OCI-LY3 (cell line): ENCODE measurements at regions not wholly inside any gene's neighbourhood (a gene's known extent, or its start where the extent isn't known, plus 50 kb on each side); places are given as distances from the start of the nearest gene placed in this dataset.

Source experiments
- EZH2phosphoT487 ChIP-seq: fragments of 200-600 bp; shearing (Covaris generic); IDR thresholded peaks from 2 replicates; pipeline ENCODE4 v1.6.1; 2018; ENCODE audit warnings: antibody characterized with exemption, mixed run types, low read depth
- TF ChIP-seq, protein P1 (sequence below): fragments of 200-600, 300-600 bp; sonication (generic); IDR thresholded peaks from 2 replicates; pipeline ENCODE4 v1.5.1; 2014; ENCODE audit warnings: antibody characterized with exemption, low read length, low read depth

DNA sequence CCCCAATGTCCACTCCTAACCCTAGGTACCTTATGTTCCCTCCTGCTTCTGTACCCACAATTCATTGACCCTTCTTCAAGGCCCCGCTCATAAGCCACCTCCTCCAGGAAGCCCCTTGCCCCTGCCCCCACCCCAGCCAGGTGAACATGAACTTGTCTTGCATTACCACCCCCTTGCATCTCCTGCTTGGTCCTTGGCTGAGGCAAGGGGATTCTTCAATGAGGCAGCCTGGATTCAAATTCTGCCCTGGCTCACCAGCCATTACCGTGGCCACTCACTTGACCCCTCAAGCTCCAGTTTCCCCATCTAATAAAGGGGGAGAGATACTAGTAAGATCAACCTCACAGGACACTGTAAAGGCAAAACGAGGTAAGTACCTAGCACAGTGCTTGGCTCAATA is 193.1 kb downstream of the DICER1 start:
- TF ChIP-seq, protein P1, sequence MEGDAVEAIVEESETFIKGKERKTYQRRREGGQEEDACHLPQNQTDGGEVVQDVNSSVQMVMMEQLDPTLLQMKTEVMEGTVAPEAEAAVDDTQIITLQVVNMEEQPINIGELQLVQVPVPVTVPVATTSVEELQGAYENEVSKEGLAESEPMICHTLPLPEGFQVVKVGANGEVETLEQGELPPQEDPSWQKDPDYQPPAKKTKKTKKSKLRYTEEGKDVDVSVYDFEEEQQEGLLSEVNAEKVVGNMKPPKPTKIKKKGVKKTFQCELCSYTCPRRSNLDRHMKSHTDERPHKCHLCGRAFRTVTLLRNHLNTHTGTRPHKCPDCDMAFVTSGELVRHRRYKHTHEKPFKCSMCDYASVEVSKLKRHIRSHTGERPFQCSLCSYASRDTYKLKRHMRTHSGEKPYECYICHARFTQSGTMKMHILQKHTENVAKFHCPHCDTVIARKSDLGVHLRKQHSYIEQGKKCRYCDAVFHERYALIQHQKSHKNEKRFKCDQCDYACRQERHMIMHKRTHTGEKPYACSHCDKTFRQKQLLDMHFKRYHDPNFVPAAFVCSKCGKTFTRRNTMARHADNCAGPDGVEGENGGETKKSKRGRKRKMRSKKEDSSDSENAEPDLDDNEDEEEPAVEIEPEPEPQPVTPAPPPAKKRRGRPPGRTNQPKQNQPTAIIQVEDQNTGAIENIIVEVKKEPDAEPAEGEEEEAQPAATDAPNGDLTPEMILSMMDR = no peak
- no peak for TF ChIP-seq EZH2phosphoT487
